OCI-LY3 (cell line): ENCODE measurements at regions not wholly inside any gene's neighbourhood (a gene's known extent, or its start where the extent isn't known, plus 50 kb on each side); places are given as distances from the start of the nearest gene placed in this dataset.

Source experiments
- EZH2phosphoT487 ChIP-seq: fragments of 200-600 bp; shearing (Covaris generic); IDR thresholded peaks from 2 replicates; pipeline ENCODE4 v1.6.1; 2018; ENCODE audit warnings: antibody characterized with exemption, mixed run types, low read depth
- TF ChIP-seq, protein P1 (sequence below): fragments of 200-600, 300-600 bp; sonication (generic); IDR thresholded peaks from 2 replicates; pipeline ENCODE4 v1.5.1; 2014; ENCODE audit warnings: antibody characterized with exemption, low read length, low read depth

- TF ChIP-seq, protein P1, sequence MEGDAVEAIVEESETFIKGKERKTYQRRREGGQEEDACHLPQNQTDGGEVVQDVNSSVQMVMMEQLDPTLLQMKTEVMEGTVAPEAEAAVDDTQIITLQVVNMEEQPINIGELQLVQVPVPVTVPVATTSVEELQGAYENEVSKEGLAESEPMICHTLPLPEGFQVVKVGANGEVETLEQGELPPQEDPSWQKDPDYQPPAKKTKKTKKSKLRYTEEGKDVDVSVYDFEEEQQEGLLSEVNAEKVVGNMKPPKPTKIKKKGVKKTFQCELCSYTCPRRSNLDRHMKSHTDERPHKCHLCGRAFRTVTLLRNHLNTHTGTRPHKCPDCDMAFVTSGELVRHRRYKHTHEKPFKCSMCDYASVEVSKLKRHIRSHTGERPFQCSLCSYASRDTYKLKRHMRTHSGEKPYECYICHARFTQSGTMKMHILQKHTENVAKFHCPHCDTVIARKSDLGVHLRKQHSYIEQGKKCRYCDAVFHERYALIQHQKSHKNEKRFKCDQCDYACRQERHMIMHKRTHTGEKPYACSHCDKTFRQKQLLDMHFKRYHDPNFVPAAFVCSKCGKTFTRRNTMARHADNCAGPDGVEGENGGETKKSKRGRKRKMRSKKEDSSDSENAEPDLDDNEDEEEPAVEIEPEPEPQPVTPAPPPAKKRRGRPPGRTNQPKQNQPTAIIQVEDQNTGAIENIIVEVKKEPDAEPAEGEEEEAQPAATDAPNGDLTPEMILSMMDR: no peak
- TF ChIP-seq EZH2phosphoT487: no peak
Observed at GRCh38 chr1:5465281-5465711, 526.9 kb downstream of the NPHP4 start.
